Activated naive CD4-positive, alpha-beta T cell treated with anti-CD3 and anti-CD28 coated beads for 36 hours (primary cell): ENCODE measurements at regions not wholly inside any gene's neighbourhood (a gene's known extent, or its start where the extent isn't known, plus 50 kb on each side); places are given as distances from the start of the nearest gene placed in this dataset.

Experiments
- CTCF ChIA-PET: fragments of 350-600 bp; sonication (Branson Sonifier 250); formaldehyde crosslinking; loops from one replicate; lab custom pipeline; 2021; ENCODE audit warnings: antibody characterized with exemption; lab: Charles Lee
- DNase-seq: peaks from one replicate; pipeline ENCODE4 v3.0.0-alpha.2; 2020
- H3K27ac Mint-ChIP-seq: one replicate; pipeline ENCODE4 v1.8.0; 2021; ENCODE audit warnings: mild to moderate bottlenecking, mixed read lengths
- H3K27me3 Mint-ChIP-seq: one replicate; pipeline ENCODE4 v1.8.0; 2021; ENCODE audit warnings: low read depth, mixed read lengths
- H3K36me3 Mint-ChIP-seq: one replicate; pipeline ENCODE4 v1.8.0; 2021; ENCODE audit warnings: low read depth, mixed read lengths
- H3K4me1 Mint-ChIP-seq: one replicate; pipeline ENCODE4 v1.8.0; 2021; ENCODE audit warnings: low read depth, mixed read lengths
- H3K4me3 Mint-ChIP-seq: one replicate; pipeline ENCODE4 v1.8.0; 2021; ENCODE audit warnings: mild to moderate bottlenecking, moderate library complexity, mixed read lengths
- H3K9me3 Mint-ChIP-seq: one replicate; pipeline ENCODE4 v1.8.0; 2021; ENCODE audit warnings: mixed read lengths
- intact Hi-C: fragments of 100-400 bp; cut with micrococcal nuclease; formaldehyde crosslinking; loops from one replicate; pipeline ENCODE4 v1.15.1; 2023

- peaks cover 2% of the 10 kb centered on the region for H3K9me3 Mint-ChIP-seq
- CTCF ChIA-PET: interaction anchor here (0.6 kb wide), 1 partner anchor 149 kb away, joined by 3 read pairs; no protein-coding TSS in a partner anchor
- no peaks in the 10 kb centered on the region for H3K27me3 Mint-ChIP-seq
- intact Hi-C loops: no loop called here
- no peaks in the 10 kb centered on the region for H3K4me1 Mint-ChIP-seq
- H3K4me3 Mint-ChIP-seq: no peak overlapping the region
- no peaks in the 10 kb centered on the region for H3K36me3 Mint-ChIP-seq
- no peak for DNase-seq
- H3K27ac Mint-ChIP-seq: no peak overlapping the region
Measured at GRCh38 chr20:21867353-21867752, 161.9 kb downstream of the PAX1 start.

- Mint-ChIP-seq H3K27ac (no peak overlapping the region), H3K36me3 (no peaks in the 10 kb centered on the region), H3K4me1 (no peaks in the 10 kb centered on the region), H3K4me3 (no peak overlapping the region), H3K27me3 (no peaks in the 10 kb centered on the region), H3K9me3 (peaks cover 7% of the 10 kb centered on the region)
- intact Hi-C loops: no loop called here
- DNase-seq: no peak
- CTCF ChIA-PET: no interaction called here
Measured at GRCh38 chr20:21862956-21863355, 157.5 kb downstream of the PAX1 start.

GRCh38 chr20:21862259-21862946 is 156.9 kb downstream of the PAX1 start:
- no peak for DNase-seq

GRCh38 chr20:21840991-21841390 is 135.5 kb downstream of the PAX1 start:
- Mint-ChIP-seq H3K27me3 (no peaks in the 10 kb centered on the region), H3K9me3 (peaks cover 2% of the 10 kb centered on the region), H3K36me3 (no peaks in the 10 kb centered on the region), H3K27ac (no peak overlapping the region), H3K4me1 (no peaks in the 10 kb centered on the region), H3K4me3 (no peak overlapping the region)
- DNase-seq: no peak
- CTCF ChIA-PET: no interaction called here
- intact Hi-C loops: no loop called here

More at GRCh38 chr20:21862259-21862946, 156.9 kb downstream of the PAX1 start:
- Mint-ChIP-seq H3K4me1 (no peaks in the 10 kb centered on the region), H3K36me3 (no peaks in the 10 kb centered on the region), H3K27me3 (no peaks in the 10 kb centered on the region), H3K4me3 (no peak overlapping the region), H3K9me3 (peaks cover 7% of the 10 kb centered on the region), H3K27ac (no peak overlapping the region)
- CTCF ChIA-PET: no interaction called here
- intact Hi-C loops: no loop called here

- DNase-seq: no peak
- Mint-ChIP-seq H3K4me3 (no peak overlapping the region), H3K27ac (no peak overlapping the region), H3K4me1 (no peaks in the 10 kb centered on the region), H3K36me3 (no peaks in the 10 kb centered on the region), H3K9me3 (peaks cover under 1% of the 10 kb centered on the region), H3K27me3 (no peaks in the 10 kb centered on the region)
- intact Hi-C loops: no loop called here
- CTCF ChIA-PET: no interaction called here
Measured at GRCh38 chr20:21839982-21840381, 134.5 kb downstream of the PAX1 start.

GRCh38 chr20:21836346-21836745 is 130.9 kb downstream of the PAX1 start:
- H3K36me3 Mint-ChIP-seq: no peaks in the 10 kb centered on the region
- no peaks in the 10 kb centered on the region for H3K27me3 Mint-ChIP-seq
- CTCF ChIA-PET: no interaction called here
- intact Hi-C loops: no loop called here
- no peak overlapping the region for H3K27ac Mint-ChIP-seq
- H3K4me3 Mint-ChIP-seq: no peak overlapping the region
- H3K9me3 Mint-ChIP-seq: no peaks in the 10 kb centered on the region
- no peaks in the 10 kb centered on the region for H3K4me1 Mint-ChIP-seq
- DNase-seq: no peak

GRCh38 chr20:21835042-21835441 is 129.6 kb downstream of the PAX1 start:
- no peaks in the 10 kb centered on the region for H3K27me3 Mint-ChIP-seq
- intact Hi-C loops: no loop called here
- no peaks in the 10 kb centered on the region for H3K9me3 Mint-ChIP-seq
- DNase-seq: no peak
- H3K36me3 Mint-ChIP-seq: no peaks in the 10 kb centered on the region
- no peak overlapping the region for H3K4me3 Mint-ChIP-seq
- H3K4me1 Mint-ChIP-seq: no peaks in the 10 kb centered on the region
- H3K27ac Mint-ChIP-seq: no peak overlapping the region
- CTCF ChIA-PET: no interaction called here

GRCh38 chr20:21832442-21833385 is 127.2 kb downstream of the PAX1 start:
- intact Hi-C loops: no loop called here
- Mint-ChIP-seq H3K9me3 (no peaks in the 10 kb centered on the region), H3K27ac (no peak overlapping the region), H3K27me3 (no peaks in the 10 kb centered on the region), H3K36me3 (no peaks in the 10 kb centered on the region), H3K4me3 (no peak overlapping the region), H3K4me1 (no peaks in the 10 kb centered on the region)
- CTCF ChIA-PET: no interaction called here
- no peak for DNase-seq

GRCh38 chr20:21826976-21827375 is 121.5 kb downstream of the PAX1 start:
- H3K36me3 Mint-ChIP-seq: peaks cover 2% of the 10 kb centered on the region
- H3K4me1 Mint-ChIP-seq: no peaks in the 10 kb centered on the region
- CTCF ChIA-PET: no interaction called here
- no peak for DNase-seq
- H3K4me3 Mint-ChIP-seq: no peak overlapping the region
- H3K9me3 Mint-ChIP-seq: no peaks in the 10 kb centered on the region
- peaks cover 3% of the 10 kb centered on the region for H3K27me3 Mint-ChIP-seq
- no peak overlapping the region for H3K27ac Mint-ChIP-seq
- intact Hi-C loops: no loop called here

GRCh38 chr20:21821358-21821757 is 115.9 kb downstream of the PAX1 start:
- peaks cover 2% of the 10 kb centered on the region for H3K36me3 Mint-ChIP-seq
- H3K27ac Mint-ChIP-seq: no peak overlapping the region
- peaks cover 3% of the 10 kb centered on the region for H3K27me3 Mint-ChIP-seq
- H3K4me3 Mint-ChIP-seq: no peak overlapping the region
- DNase-seq: no peak
- intact Hi-C loops: no loop called here
- no peaks in the 10 kb centered on the region for H3K4me1 Mint-ChIP-seq
- CTCF ChIA-PET: no interaction called here
- H3K9me3 Mint-ChIP-seq: no peaks in the 10 kb centered on the region

- intact Hi-C loops: no loop called here
- no peaks in the 10 kb centered on the region for H3K4me1 Mint-ChIP-seq
- no peaks in the 10 kb centered on the region for H3K9me3 Mint-ChIP-seq
- H3K36me3 Mint-ChIP-seq: no peaks in the 10 kb centered on the region
- H3K27ac Mint-ChIP-seq: no peak overlapping the region
- H3K4me3 Mint-ChIP-seq: no peak overlapping the region
- DNase-seq: no peak
- no peaks in the 10 kb centered on the region for H3K27me3 Mint-ChIP-seq
- CTCF ChIA-PET: no interaction called here
Measured at GRCh38 chr20:21820688-21821087, 115.2 kb downstream of the PAX1 start.

GRCh38 chr20:21820045-21820444 is 114.6 kb downstream of the PAX1 start:
- Mint-ChIP-seq H3K4me3 (no peak overlapping the region), H3K27me3 (no peaks in the 10 kb centered on the region), H3K27ac (no peak overlapping the region), H3K4me1 (no peaks in the 10 kb centered on the region), H3K36me3 (no peaks in the 10 kb centered on the region), H3K9me3 (peaks cover 2% of the 10 kb centered on the region)
- no peak for DNase-seq
- intact Hi-C loops: no loop called here
- CTCF ChIA-PET: no interaction called here

- Mint-ChIP-seq H3K9me3 (peaks cover 4% of the 10 kb centered on the region), H3K27ac (no peak overlapping the region), H3K4me3 (no peak overlapping the region), H3K27me3 (peaks cover 4% of the 10 kb centered on the region), H3K36me3 (no peaks in the 10 kb centered on the region), H3K4me1 (no peaks in the 10 kb centered on the region)
- intact Hi-C loops: no loop called here
- no peak for DNase-seq
- CTCF ChIA-PET: no interaction called here
Measured at GRCh38 chr20:21812379-21812778, 106.9 kb downstream of the PAX1 start.
